ENCODE measurements at regions not wholly inside any gene's neighbourhood (a gene's known extent, or its start where the extent isn't known, plus 50 kb on each side); places are given as distances from the start of the nearest gene placed in this dataset.

- no peaks in the 10 kb centered on the region for H3K36me3 ChIP-seq (ENCODE audit: low read depth)
- intact Hi-C loops (cut with DNase I, micrococcal nuclease), result no loop called here
- DNase-seq (no peak), ATAC-seq (no peak)
- H3K4me3 ChIP-seq, result no peak overlapping the region
- no peaks in the 10 kb centered on the region for H3K4me1 ChIP-seq (ENCODE audit: low read depth)
- TF ChIP-seq CTCF (IDR thresholded peaks at IDR 0.05), result no peak
- no peaks in the 10 kb centered on the region for H3K9me3 ChIP-seq
Measured at GRCh38 chr2:19003554-19003953, 354.9 kb downstream of the OSR1 start.

- no peak for ATAC-seq
- DNase-seq, result no peak
- TF ChIP-seq CTCF (IDR thresholded peaks at IDR 0.05), result no peak
- no peak overlapping the region for H3K4me3 ChIP-seq
- H3K36me3 ChIP-seq (ENCODE audit: low read depth), result no peaks in the 10 kb centered on the region
- no peaks in the 10 kb centered on the region for H3K4me1 ChIP-seq (ENCODE audit: low read depth)
- H3K9me3 ChIP-seq, result no peaks in the 10 kb centered on the region
- intact Hi-C loops (cut with DNase I, micrococcal nuclease), result no loop called here
Measured at GRCh38 chr2:19000776-19001175, 357.6 kb downstream of the OSR1 start.

- H3K36me3 ChIP-seq (ENCODE audit: low read depth), result no peaks in the 10 kb centered on the region
- H3K4me1 ChIP-seq (ENCODE audit: low read depth), result no peaks in the 10 kb centered on the region
- no peak overlapping the region for H3K4me3 ChIP-seq
- intact Hi-C loops (cut with DNase I, micrococcal nuclease), result no loop called here
- no peak for DNase-seq
- H3K9me3 ChIP-seq, result no peaks in the 10 kb centered on the region
- TF ChIP-seq CTCF (IDR thresholded peaks at IDR 0.05), result no peak
- ATAC-seq, result no peak
Measured at GRCh38 chr2:18999198-18999597, 359.2 kb downstream of the OSR1 start.

- H3K4me3 ChIP-seq, result no peak overlapping the region
- intact Hi-C loops (cut with DNase I, micrococcal nuclease), result no loop called here
- TF ChIP-seq CTCF (IDR thresholded peaks at IDR 0.05), result no peak
- no peaks in the 10 kb centered on the region for H3K36me3 ChIP-seq (ENCODE audit: low read depth)
- peak; percentile 42 for ATAC-seq
- DNase-seq, result no peak
- H3K4me1 ChIP-seq (ENCODE audit: low read depth), result no peaks in the 10 kb centered on the region
- no peaks in the 10 kb centered on the region for H3K9me3 ChIP-seq
Measured at GRCh38 chr2:18998491-18998890, 359.9 kb downstream of the OSR1 start.

GRCh38 chr2:18993756-18994338 lies 364.6 kb downstream of the OSR1 start:
- DNase-seq (no peak), ATAC-seq (no peak)
- Histone ChIP-seq H3K36me3 (ENCODE audit: low read depth) (no peaks in the 10 kb centered on the region), H3K4me1 (ENCODE audit: low read depth) (no peaks in the 10 kb centered on the region), H3K9me3 (no peaks in the 10 kb centered on the region), H3K4me3 (no peak overlapping the region)
- intact Hi-C loops (cut with DNase I, micrococcal nuclease), result no loop called here
- TF ChIP-seq CTCF (IDR thresholded peaks at IDR 0.05), result no peak
